Activated CD4-positive, alpha-beta memory T cell treated with anti-CD3 and anti-CD28 coated beads, Interleukin-2, amount 10 ng/mL, durations not matched to agents 7 days and 5 days (primary cell): ENCODE measurements at regions not wholly inside any gene's neighbourhood (a gene's known extent, or its start where the extent isn't known, plus 50 kb on each side); places are given as distances from the start of the nearest gene placed in this dataset.

ENCODE experiments used
- CTCF ChIA-PET: fragments of 350-600 bp; sonication (Branson Sonifier 250); formaldehyde crosslinking; loops from one replicate; lab custom pipeline; 2021; ENCODE audit warnings: antibody characterized with exemption, inconsistent platforms; lab: Charles Lee
- POLR2A ChIA-PET: fragments of 350-600 bp; sonication (Branson Sonifier 250); formaldehyde crosslinking; loops from one replicate; lab custom pipeline; 2021; ENCODE audit warnings: antibody characterized with exemption; lab: Charles Lee
- DNase-seq: peaks from one replicate; pipeline ENCODE4 v3.0.0-alpha.2; 2020
- H3K27ac Mint-ChIP-seq: one replicate; pipeline ENCODE4 v1.8.0; 2021; ENCODE audit warnings: mild to moderate bottlenecking, mixed read lengths
- H3K27me3 Mint-ChIP-seq: one replicate; pipeline ENCODE4 v1.8.0; 2021; ENCODE audit warnings: mixed read lengths
- H3K36me3 Mint-ChIP-seq: one replicate; pipeline ENCODE4 v1.8.0; 2021; ENCODE audit warnings: low read depth, mixed read lengths
- H3K4me1 Mint-ChIP-seq: one replicate; pipeline ENCODE4 v1.8.0; 2021; ENCODE audit warnings: mixed read lengths
- H3K4me3 Mint-ChIP-seq: one replicate; pipeline ENCODE4 v1.8.0; 2021; ENCODE audit warnings: mild to moderate bottlenecking, mixed read lengths
- H3K9me3 Mint-ChIP-seq: one replicate; pipeline ENCODE4 v1.8.0; 2021; ENCODE audit warnings: mixed read lengths

DNA sequence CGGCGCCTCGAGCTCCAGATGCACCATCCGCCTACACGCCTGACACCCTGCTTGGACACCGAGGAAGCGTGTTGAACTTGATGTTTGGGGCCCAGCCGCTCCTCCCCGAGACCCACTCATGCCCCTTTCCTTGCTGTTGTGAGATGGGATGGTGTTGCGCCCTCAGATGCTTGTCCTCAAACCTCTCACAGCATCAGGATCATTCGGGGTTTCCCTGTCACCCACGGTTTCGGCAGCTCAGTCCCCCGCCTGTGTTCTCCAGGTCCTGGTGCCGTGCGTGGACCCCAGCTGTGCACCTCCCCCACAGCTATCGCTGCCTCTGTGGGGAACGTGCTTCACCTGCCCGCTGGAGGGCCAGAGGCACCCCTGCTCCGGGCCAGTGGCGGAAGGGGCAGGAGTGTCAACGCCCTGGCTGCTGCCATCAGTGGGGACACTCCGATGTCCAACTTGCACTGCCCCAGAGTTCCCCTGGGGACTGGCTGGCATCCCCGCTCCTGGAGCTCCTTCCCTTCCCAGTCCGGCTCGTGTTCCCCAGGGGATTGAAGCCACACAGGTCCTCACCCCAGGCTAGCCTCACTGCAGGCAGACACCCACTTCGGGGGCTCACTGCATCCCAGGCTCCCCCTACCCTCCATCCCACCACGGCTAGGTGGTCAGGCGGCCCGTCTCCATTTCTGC, 82.3 kb upstream of the ADRA2C start:
- no peaks in the 10 kb centered on the region for H3K9me3 Mint-ChIP-seq
- POLR2A ChIA-PET, result no interaction called here
- no peak for DNase-seq
- H3K27ac Mint-ChIP-seq, result no peak overlapping the region
- no peak overlapping the region for H3K4me3 Mint-ChIP-seq
- H3K27me3 Mint-ChIP-seq, result no peaks in the 10 kb centered on the region
- no peaks in the 10 kb centered on the region for H3K36me3 Mint-ChIP-seq
- H3K4me1 Mint-ChIP-seq, result no peaks in the 10 kb centered on the region
- CTCF ChIA-PET, result no interaction called here

DNA sequence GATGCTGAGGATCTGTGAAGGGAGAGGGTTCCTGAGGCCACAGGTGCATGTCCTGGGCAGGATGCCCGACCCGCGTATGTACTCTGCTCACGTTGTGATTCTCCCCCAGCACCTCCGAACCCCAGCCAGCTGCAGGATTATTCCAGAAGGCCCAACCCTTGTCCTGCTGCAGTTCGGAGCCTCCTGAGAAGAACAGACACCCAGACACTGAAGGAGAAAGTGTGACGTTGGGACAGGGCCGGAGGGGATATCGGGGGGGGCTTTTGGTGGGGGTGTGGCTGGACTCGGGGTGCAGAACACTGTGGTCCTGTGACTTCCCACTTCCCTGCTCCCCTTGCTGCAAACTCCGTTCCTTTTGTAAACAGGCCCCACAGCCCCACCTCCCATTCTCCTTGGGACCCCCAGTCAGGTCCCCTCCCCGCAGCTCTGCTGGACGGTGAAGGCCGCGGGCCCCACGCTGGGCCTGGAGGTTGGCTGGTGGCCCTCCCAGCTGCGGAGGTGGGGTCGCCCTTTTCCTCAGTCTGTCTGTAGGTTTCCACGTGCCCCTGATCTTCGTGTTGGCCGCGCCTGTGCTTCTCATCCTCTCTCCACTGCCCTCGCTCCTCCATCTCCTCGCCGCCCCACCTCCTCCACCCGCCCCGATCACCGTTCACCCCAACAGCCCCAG, 83.0 kb upstream of the ADRA2C start:
- DNase-seq, result no peak
- Mint-ChIP-seq H3K36me3 (no peaks in the 10 kb centered on the region), H3K4me3 (no peak overlapping the region), H3K27ac (no peak overlapping the region), H3K27me3 (no peaks in the 10 kb centered on the region), H3K9me3 (no peaks in the 10 kb centered on the region), H3K4me1 (no peaks in the 10 kb centered on the region)
- POLR2A ChIA-PET, result no interaction called here
- CTCF ChIA-PET, result no interaction called here

DNA sequence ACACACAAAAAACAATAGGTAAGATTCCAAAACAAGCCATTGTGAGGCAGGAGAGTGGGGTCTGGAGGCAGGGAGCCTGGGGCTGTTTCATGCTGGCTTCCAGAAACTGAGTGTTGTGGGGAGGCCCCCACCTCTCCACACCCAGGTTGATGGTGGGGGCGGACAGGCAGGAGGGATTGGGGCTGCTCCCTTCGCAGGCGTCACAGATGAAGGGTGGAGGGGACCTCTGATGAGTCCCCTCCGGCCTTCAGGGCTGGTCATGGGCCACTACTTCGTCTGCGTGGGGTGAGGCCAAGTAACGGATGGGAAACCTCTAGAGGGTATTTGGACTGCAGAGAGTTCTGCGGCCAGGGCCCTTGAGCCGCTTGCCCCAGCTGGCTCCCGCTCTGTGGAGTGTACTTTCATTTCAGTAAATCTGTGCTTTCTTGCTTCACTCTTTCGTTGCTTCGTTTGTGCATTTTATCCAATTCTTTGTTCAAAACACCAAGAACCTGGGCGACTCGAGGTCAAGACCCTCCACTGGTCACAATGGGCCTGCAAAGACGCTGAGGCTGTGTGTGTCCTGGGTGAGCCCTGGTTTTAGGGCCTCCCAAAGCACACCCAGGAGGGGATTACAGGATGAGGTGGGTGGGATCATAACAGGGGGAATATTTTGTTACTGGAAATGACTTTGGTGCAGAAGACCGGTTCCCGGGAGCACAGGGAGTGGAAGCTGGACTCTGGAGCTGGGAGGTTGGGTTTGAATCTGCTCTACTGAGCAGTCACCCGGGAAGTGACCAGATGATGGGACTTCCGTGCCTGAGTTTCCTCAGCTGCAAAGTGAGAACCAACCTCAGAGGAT, 83.7 kb upstream of the ADRA2C start:
- DNase-seq, result no peak
- Mint-ChIP-seq H3K27me3 (no peaks in the 10 kb centered on the region), H3K27ac (no peak overlapping the region), H3K9me3 (no peaks in the 10 kb centered on the region), H3K36me3 (no peaks in the 10 kb centered on the region), H3K4me1 (no peaks in the 10 kb centered on the region), H3K4me3 (no peak overlapping the region)
- POLR2A ChIA-PET, result no interaction called here
- CTCF ChIA-PET, result no interaction called here

DNA sequence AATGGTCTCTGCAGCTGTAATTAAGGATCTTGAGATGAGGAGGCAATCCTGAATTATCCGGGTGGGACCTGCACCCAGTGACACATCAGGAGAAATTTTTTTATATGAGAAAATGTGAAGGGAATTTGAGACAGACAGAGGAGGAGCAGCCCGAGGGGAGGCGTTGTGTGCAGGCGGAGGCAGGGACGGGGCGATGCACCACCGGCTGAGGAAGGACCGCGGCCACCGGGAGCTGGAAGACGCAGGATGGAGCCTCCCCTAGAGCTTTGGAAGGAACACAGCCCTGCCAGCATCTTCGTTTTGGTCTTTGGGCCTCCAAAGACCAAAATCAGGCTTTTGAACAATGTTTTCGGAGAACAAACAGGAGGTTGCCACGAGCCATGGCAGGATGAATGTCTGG, 85.0 kb upstream of the ADRA2C start:
- H3K27ac Mint-ChIP-seq, result no peak overlapping the region
- H3K4me3 Mint-ChIP-seq, result no peak overlapping the region
- no peaks in the 10 kb centered on the region for H3K27me3 Mint-ChIP-seq
- ChIA-PET POLR2A (no interaction called here), CTCF (no interaction called here)
- H3K36me3 Mint-ChIP-seq, result no peaks in the 10 kb centered on the region
- no peaks in the 10 kb centered on the region for H3K4me1 Mint-ChIP-seq
- no peaks in the 10 kb centered on the region for H3K9me3 Mint-ChIP-seq
- no peak for DNase-seq

DNA sequence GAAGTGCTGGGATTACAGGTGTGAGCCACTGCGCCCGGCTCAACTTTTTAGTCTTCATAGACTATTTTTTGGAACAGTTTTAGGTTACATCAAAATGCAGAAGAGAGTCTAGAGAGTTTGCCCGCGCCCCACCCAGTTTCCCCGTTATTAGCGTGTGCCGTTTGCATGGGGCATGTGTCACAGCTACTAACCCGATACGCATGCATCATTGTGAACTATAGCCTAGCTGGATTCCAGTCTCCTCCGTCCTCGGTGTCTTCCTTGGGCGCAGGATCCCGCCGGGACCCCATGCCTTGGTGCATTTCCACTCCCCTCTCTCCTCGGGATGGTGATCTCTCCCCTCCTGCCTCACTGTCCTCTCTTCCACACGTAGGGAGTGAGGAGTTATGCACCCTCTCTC, 85.5 kb upstream of the ADRA2C start:
- ChIA-PET POLR2A (no interaction called here), CTCF (no interaction called here)
- H3K4me1 Mint-ChIP-seq, result no peaks in the 10 kb centered on the region
- no peaks in the 10 kb centered on the region for H3K27me3 Mint-ChIP-seq
- no peak overlapping the region for H3K4me3 Mint-ChIP-seq
- DNase-seq, result no peak
- H3K36me3 Mint-ChIP-seq, result no peaks in the 10 kb centered on the region
- H3K27ac Mint-ChIP-seq, result no peak overlapping the region
- H3K9me3 Mint-ChIP-seq, result no peaks in the 10 kb centered on the region

DNA sequence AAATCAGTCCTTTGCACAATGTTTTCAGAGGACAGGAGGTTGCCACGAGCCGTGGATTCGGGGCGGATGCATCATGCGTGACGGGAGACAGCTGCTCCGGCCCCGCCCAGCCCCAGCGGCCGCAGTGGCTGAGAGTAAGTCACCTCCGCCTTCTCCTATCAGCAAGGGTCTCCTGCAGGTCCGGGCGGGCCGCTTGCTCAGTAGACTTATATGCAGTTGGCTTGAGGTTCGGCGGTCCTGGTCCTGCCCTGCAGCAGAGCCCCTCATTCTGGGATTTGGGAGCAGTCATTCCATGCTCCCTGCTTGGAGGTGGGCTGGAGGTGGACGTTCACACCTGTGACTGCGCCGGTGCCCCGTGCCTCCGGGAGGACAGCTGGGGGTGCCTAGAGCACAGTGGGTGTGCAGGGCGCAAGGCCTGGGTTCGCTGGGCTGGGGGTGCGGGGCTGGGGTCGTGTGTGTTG, 86.3 kb upstream of the ADRA2C start:
- no peak overlapping the region for H3K27ac Mint-ChIP-seq
- H3K9me3 Mint-ChIP-seq, result no peaks in the 10 kb centered on the region
- no peaks in the 10 kb centered on the region for H3K27me3 Mint-ChIP-seq
- no peak for DNase-seq
- POLR2A ChIA-PET, result no interaction called here
- no peak overlapping the region for H3K4me3 Mint-ChIP-seq
- CTCF ChIA-PET, result no interaction called here
- H3K4me1 Mint-ChIP-seq, result no peaks in the 10 kb centered on the region
- H3K36me3 Mint-ChIP-seq, result no peaks in the 10 kb centered on the region

DNA sequence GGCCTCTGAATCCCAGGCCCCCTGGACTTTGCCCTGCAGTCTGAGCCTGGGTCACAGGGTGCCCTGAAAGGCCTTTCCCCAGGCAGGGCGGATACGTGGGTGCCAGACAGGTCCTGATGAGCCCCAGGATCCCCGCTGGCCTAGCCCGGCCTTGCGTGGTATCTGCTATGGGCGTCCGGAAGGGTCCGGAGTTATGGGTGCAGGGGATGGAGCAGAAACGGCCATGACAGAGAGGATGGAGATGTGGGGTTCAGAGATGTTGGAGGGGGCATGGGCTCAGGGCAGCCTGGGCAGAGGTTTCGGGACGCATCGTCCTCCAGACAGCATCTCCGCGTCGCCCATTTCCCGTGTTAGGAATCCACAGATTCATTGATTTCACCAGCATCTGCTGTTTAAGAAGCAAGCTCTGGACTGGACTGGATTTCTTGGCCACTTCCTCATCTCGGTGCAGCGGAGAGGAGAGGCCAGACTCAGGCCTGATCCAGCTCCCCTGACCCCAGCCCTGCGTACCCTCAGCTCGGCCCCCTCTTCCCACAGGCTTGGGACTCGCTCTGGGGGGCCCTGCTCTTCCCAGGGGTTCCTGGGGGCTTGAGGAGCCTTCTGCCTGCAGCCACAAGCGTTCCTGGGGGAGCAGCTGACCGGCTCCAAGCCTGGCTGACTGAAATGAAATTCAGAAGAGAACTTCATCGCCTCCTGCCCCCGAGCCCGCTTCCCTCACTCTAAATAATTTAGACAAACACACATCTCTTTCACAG, 86.9 kb upstream of the ADRA2C start:
- no peaks in the 10 kb centered on the region for H3K4me1 Mint-ChIP-seq
- DNase-seq, result no peak
- H3K27ac Mint-ChIP-seq, result no peak overlapping the region
- no peaks in the 10 kb centered on the region for H3K27me3 Mint-ChIP-seq
- no peak overlapping the region for H3K4me3 Mint-ChIP-seq
- ChIA-PET POLR2A (no interaction called here), CTCF (no interaction called here)
- no peaks in the 10 kb centered on the region for H3K36me3 Mint-ChIP-seq
- H3K9me3 Mint-ChIP-seq, result no peaks in the 10 kb centered on the region

DNA sequence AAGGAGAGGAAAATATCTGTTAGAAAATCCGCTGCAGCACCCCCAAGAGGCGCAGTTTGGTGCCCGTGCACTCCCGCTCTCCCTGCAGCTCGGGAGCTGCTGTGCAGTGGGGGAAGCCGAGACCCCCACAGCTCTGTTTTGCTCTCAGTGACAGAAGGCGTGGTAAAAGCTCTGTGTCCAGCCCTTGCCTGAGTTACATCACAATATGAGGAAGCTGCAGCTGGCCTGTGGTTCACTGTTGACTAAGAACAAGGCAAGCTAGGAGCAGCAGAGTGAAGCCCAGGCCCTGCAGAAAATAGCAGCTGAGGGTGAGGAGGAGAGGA, 88.5 kb upstream of the ADRA2C start:
- DNase-seq, result no peak
- POLR2A ChIA-PET, result no interaction called here
- Mint-ChIP-seq H3K27me3 (no peaks in the 10 kb centered on the region), H3K4me3 (no peak overlapping the region), H3K4me1 (no peaks in the 10 kb centered on the region), H3K9me3 (no peaks in the 10 kb centered on the region), H3K27ac (no peak overlapping the region), H3K36me3 (no peaks in the 10 kb centered on the region)
- CTCF ChIA-PET, result no interaction called here

DNA sequence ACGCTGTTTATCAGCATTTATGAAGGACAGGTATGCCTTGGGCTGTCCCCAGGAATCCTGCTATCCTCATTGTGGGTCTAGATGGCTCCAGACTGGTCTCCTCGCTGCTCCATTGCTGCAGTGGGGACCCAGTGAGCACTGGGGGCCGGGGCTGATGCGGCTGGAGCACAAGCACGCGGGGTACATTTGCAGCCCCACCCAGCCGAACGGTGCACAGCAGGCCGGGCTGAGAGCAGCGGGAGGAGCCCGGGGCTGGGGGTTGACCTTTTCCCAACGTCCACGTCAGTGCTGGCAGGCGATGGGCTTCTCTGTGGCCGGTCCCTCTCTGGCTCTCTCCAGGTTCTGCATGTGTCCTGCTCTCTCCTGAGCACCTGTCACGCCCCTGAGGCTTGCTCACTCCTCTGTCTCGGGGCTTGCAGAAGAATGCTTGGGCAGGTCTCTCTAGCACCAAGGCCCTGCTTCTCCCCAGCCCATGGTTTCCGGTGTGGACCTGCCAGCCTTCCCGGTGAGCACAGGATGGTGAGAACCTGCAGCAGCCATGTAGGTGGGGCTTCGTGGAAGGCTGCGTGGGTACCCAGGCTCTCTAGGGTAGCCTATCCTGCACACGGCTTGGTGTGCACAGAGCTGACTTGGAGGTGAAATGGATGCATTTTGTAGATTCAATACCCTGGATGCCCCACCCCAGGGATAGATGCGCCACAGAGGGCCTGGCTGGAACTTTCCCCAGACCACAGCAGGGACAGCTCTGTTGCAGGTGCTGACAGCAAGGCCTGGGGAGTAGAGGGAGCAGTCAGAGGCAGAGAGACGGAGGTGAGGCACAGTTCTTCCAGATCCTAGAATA, 89.1 kb upstream of the ADRA2C start:
- Mint-ChIP-seq H3K36me3 (no peaks in the 10 kb centered on the region), H3K27me3 (no peaks in the 10 kb centered on the region), H3K4me3 (no peak overlapping the region), H3K4me1 (no peaks in the 10 kb centered on the region), H3K27ac (no peak overlapping the region), H3K9me3 (no peaks in the 10 kb centered on the region)
- CTCF ChIA-PET, result no interaction called here
- DNase-seq, result no peak
- POLR2A ChIA-PET, result no interaction called here

DNA sequence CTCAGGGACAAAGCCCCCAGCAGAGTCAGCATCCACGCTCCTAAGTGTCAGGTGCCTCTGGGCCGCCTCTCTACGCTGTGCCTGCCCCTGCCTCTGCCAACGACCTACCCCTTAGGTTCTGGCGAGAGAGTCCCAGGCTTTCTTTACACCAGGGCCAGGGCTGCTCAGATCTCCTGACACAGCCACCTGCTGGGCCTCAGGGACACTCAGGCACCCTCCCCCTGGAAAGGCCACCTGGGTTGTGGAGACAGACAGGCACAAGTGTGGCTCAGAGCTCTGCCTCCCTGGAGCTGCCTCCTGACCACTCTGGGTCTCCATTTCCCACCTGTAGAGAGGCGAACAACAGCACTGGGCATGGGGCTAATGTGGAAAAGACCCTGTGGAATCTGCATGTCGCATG, 90.0 kb upstream of the ADRA2C start:
- ChIA-PET CTCF (no interaction called here), POLR2A (no interaction called here)
- DNase-seq, result no peak
- H3K4me1 Mint-ChIP-seq, result no peaks in the 10 kb centered on the region
- no peak overlapping the region for H3K4me3 Mint-ChIP-seq
- no peaks in the 10 kb centered on the region for H3K9me3 Mint-ChIP-seq
- no peaks in the 10 kb centered on the region for H3K36me3 Mint-ChIP-seq
- no peaks in the 10 kb centered on the region for H3K27me3 Mint-ChIP-seq
- no peak overlapping the region for H3K27ac Mint-ChIP-seq

DNA sequence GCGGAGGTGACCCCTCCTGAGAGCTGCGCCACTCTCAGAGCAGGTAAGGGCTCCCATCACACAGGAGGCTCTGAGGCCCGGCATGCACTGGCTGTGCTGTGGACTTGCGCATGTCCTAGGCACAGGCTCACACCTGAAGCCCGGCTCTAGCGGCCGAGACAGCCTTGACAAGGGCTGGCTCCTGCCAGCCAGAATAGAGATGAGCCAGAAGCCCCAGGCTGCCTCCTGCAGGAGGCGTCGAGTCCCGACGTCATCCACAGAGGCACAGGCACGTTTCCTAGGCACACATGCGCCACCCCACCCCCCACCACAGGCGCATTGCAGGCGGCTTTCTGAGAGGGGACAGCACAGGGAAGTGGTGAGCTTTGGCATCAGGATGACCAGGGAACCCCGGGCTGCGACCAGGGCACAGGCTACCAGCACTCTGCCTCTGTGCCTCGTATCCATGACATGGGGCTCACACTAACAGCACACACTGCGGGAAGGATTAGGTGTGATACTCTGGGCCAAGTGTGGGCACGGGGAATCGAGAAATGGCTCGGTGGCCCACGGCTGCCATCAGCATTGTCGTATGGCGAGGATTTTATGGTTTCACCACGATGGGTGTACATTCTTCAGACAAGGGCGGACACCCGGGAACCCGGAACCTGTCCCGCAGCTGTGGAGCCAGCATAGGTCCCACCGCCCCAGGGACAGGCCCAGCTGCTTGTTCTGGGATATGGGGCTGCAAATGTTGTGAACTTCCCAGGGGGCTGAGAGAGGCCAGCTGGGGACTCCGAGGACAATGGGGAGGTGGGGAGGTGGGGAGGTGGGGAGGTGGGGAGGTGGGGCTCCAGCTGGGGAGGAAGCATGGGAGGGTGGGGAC, 90.7 kb upstream of the ADRA2C start:
- Mint-ChIP-seq H3K27me3 (no peaks in the 10 kb centered on the region), H3K27ac (no peak overlapping the region), H3K4me3 (no peak overlapping the region), H3K36me3 (no peaks in the 10 kb centered on the region), H3K9me3 (no peaks in the 10 kb centered on the region), H3K4me1 (no peaks in the 10 kb centered on the region)
- DNase-seq, result no peak
- ChIA-PET POLR2A (no interaction called here), CTCF (no interaction called here)

DNA sequence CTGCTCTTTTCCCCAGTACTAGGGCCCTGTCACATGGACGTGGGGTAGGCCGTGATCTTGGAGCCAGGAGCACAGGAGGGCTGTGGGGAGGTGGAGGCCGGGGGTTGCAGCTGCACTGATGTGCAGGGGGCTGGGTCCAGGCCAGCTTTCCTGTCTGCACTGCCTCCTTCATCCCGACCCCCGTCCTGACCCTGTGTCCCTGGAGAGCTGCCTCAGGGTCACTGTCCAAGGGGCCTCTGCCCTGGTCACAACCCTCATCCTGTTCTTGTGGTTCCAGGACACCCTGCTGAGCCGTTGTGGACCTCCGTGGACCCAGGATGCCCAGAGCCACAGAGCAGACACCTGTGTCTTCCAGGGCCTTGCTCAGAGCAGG, 91.7 kb upstream of the ADRA2C start:
- Mint-ChIP-seq H3K4me3 (no peak overlapping the region), H3K4me1 (no peaks in the 10 kb centered on the region), H3K27ac (no peak overlapping the region), H3K9me3 (no peaks in the 10 kb centered on the region), H3K36me3 (no peaks in the 10 kb centered on the region), H3K27me3 (no peaks in the 10 kb centered on the region)
- POLR2A ChIA-PET, result no interaction called here
- CTCF ChIA-PET, result no interaction called here
- no peak for DNase-seq
